Endothelial cell of umbilical vein (primary cell): ENCODE measurements at regions not wholly inside any gene's neighbourhood (a gene's known extent, or its start where the extent isn't known, plus 50 kb on each side); places are given as distances from the start of the nearest gene placed in this dataset.

Source experiments
- EZH2 ChIP-seq: IDR thresholded peaks from 2 replicates; pipeline ENCODE4 v1.6.1; 2012; ENCODE audit warnings: borderline replicate concordance, low read depth, mild to moderate bottlenecking, moderate library complexity, low read length, inconsistent platforms; ENCODE audit not compliant: severe bottlenecking
- MYC ChIP-seq: IDR thresholded peaks from one replicate; pipeline ENCODE4 v1.6.1; 2011; ENCODE audit warnings: mild to moderate bottlenecking, low read depth, low read length
- POLR2A ChIP-seq: IDR thresholded peaks from 2 replicates; pipeline ENCODE4 v1.6.1; 2012; ENCODE audit warnings: low read depth, mild to moderate bottlenecking, control low read depth, low read length
- POLR2AphosphoS5 ChIP-seq: IDR thresholded peaks from 2 replicates; pipeline ENCODE4 v1.6.1; 2012; ENCODE audit warnings: low read depth, mild to moderate bottlenecking, control low read depth, low read length, moderate library complexity; ENCODE audit not compliant: insufficient read depth
- TF ChIP-seq, protein P1 (sequence below), 2 donors: IDR thresholded peaks; 1 replicate in 1 of 2; 2 replicates in 1 of 2; pipeline ENCODE4 v1.5.1; 2011; ENCODE audit warnings: low read length in 2 of 2, mild to moderate bottlenecking in 2 of 2, moderate library complexity in 2 of 2, control low read depth in 1 of 2, inconsistent platforms in 1 of 2, low read depth in 1 of 2; ENCODE audit not compliant: insufficient read depth in 1 of 2; ENCODE audit errors: extremely low read depth in 1 of 2
- TF ChIP-seq, protein P2 (sequence below): IDR thresholded peaks from 2 replicates; pipeline ENCODE4 v1.6.1; 2011; ENCODE audit not compliant: insufficient read depth, insufficient read length

DNA sequence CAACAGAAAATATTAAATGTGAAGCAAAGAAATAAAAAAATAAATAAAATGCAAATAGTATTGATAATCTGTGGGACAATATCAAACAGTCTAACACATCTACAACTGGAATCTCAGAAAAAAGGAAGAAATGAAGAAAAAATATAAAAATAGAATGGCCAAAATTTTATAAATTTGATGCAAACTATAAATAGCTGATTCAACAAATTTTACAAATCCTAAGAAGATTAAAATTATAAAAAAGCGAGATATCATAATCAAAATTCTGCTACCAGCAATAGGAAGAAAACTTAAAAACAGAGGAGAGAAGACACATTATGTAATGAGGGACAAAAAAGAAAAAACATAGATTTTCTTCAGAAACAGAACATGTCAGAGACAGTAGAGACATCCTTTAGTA, 129.2 kb upstream of the IRX1 start:
- TF ChIP-seq POLR2AphosphoS5 (no peak), EZH2 (no peak), POLR2A (no peak), MYC (no peak)
- TF ChIP-seq, protein P1, sequence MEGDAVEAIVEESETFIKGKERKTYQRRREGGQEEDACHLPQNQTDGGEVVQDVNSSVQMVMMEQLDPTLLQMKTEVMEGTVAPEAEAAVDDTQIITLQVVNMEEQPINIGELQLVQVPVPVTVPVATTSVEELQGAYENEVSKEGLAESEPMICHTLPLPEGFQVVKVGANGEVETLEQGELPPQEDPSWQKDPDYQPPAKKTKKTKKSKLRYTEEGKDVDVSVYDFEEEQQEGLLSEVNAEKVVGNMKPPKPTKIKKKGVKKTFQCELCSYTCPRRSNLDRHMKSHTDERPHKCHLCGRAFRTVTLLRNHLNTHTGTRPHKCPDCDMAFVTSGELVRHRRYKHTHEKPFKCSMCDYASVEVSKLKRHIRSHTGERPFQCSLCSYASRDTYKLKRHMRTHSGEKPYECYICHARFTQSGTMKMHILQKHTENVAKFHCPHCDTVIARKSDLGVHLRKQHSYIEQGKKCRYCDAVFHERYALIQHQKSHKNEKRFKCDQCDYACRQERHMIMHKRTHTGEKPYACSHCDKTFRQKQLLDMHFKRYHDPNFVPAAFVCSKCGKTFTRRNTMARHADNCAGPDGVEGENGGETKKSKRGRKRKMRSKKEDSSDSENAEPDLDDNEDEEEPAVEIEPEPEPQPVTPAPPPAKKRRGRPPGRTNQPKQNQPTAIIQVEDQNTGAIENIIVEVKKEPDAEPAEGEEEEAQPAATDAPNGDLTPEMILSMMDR (IDR thresholded peaks at IDR 0.05; ENCODE audit: extremely low read depth in 1 of 2, insufficient read depth in 1 of 2, low read depth in 1 of 2, low read length in 2 of 2), result no peak
- TF ChIP-seq, protein P2, sequence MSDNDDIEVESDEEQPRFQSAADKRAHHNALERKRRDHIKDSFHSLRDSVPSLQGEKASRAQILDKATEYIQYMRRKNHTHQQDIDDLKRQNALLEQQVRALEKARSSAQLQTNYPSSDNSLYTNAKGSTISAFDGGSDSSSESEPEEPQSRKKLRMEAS, result no peak
